ENCODE measurements at regions not wholly inside any gene's neighbourhood (a gene's known extent, or its start where the extent isn't known, plus 50 kb on each side); places are given as distances from the start of the nearest gene placed in this dataset.

DNA sequence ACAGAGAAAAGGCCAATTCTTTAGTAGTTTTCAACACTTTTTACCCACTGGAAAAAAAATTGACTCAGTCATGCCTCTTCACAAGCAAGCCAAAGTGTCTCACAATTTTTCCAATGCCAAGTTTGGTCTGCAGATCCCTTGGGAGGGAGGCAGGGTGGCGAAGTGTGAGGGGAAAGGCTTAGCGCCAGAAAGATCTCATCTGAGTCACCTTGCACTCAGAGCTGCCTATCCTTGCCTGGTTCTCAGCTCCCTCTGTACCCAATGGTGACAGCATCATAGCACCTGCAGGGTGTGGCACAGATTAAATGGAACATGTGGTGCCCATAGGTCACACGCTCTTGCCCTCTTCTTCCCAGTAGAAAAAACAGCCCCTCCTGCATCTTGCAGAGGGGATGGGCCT lies 55.2 kb upstream of the GYPC start:
- TF ChIP-seq HDAC2 (IDR thresholded peaks at IDR 0.05) (no peak), MEF2B (IDR thresholded peaks at IDR 0.05; ENCODE audit: partially characterized antibody, poor library complexity, severe bottlenecking) (no peak), HCFC1 (IDR thresholded peaks at IDR 0.05; ENCODE audit: low read length) (no peak), SUZ12 (IDR thresholded peaks at IDR 0.05; ENCODE audit: unreplicated experiment) (no peak), SIX5 (IDR thresholded peaks at IDR 0.05; ENCODE audit: low read depth, low read length, severe bottlenecking) (no peak), CHD4 (IDR thresholded peaks at IDR 0.05) (no peak), BACH1 (IDR thresholded peaks at IDR 0.05; ENCODE audit: borderline replicate concordance) (no peak), JUND (IDR thresholded peaks at IDR 0.05; ENCODE audit: low read depth, low read length) (no peak), TARDBP (IDR thresholded peaks at IDR 0.05; ENCODE audit: borderline replicate concordance) (no peak)
- TF ChIP-seq, protein P1, sequence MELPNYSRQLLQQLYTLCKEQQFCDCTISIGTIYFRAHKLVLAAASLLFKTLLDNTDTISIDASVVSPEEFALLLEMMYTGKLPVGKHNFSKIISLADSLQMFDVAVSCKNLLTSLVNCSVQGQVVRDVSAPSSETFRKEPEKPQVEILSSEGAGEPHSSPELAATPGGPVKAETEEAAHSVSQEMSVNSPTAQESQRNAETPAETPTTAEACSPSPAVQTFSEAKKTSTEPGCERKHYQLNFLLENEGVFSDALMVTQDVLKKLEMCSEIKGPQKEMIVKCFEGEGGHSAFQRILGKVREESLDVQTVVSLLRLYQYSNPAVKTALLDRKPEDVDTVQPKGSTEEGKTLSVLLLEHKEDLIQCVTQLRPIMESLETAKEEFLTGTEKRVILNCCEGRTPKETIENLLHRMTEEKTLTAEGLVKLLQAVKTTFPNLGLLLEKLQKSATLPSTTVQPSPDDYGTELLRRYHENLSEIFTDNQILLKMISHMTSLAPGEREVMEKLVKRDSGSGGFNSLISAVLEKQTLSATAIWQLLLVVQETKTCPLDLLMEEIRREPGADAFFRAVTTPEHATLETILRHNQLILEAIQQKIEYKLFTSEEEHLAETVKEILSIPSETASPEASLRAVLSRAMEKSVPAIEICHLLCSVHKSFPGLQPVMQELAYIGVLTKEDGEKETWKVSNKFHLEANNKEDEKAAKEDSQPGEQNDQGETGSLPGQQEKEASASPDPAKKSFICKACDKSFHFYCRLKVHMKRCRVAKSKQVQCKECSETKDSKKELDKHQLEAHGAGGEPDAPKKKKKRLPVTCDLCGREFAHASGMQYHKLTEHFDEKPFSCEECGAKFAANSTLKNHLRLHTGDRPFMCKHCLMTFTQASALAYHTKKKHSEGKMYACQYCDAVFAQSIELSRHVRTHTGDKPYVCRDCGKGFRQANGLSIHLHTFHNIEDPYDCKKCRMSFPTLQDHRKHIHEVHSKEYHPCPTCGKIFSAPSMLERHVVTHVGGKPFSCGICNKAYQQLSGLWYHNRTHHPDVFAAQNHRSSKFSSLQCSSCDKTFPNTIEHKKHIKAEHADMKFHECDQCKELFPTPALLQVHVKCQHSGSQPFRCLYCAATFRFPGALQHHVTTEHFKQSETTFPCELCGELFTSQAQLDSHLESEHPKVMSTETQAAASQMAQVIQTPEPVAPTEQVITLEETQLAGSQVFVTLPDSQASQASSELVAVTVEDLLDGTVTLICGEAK (IDR thresholded peaks at IDR 0.05; ENCODE audit: borderline replicate concordance) = no peak
- TF ChIP-seq, protein P2, sequence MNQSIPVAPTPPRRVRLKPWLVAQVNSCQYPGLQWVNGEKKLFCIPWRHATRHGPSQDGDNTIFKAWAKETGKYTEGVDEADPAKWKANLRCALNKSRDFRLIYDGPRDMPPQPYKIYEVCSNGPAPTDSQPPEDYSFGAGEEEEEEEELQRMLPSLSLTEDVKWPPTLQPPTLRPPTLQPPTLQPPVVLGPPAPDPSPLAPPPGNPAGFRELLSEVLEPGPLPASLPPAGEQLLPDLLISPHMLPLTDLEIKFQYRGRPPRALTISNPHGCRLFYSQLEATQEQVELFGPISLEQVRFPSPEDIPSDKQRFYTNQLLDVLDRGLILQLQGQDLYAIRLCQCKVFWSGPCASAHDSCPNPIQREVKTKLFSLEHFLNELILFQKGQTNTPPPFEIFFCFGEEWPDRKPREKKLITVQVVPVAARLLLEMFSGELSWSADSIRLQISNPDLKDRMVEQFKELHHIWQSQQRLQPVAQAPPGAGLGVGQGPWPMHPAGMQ (IDR thresholded peaks at IDR 0.05; ENCODE audit: borderline replicate concordance) = no peak
- TF ChIP-seq, protein P3, sequence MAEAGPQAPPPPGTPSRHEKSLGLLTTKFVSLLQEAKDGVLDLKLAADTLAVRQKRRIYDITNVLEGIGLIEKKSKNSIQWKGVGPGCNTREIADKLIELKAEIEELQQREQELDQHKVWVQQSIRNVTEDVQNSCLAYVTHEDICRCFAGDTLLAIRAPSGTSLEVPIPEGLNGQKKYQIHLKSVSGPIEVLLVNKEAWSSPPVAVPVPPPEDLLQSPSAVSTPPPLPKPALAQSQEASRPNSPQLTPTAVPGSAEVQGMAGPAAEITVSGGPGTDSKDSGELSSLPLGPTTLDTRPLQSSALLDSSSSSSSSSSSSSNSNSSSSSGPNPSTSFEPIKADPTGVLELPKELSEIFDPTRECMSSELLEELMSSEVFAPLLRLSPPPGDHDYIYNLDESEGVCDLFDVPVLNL (IDR thresholded peaks at IDR 0.05; ENCODE audit: low read depth, low read length) = no peak
- TF ChIP-seq, protein P4, sequence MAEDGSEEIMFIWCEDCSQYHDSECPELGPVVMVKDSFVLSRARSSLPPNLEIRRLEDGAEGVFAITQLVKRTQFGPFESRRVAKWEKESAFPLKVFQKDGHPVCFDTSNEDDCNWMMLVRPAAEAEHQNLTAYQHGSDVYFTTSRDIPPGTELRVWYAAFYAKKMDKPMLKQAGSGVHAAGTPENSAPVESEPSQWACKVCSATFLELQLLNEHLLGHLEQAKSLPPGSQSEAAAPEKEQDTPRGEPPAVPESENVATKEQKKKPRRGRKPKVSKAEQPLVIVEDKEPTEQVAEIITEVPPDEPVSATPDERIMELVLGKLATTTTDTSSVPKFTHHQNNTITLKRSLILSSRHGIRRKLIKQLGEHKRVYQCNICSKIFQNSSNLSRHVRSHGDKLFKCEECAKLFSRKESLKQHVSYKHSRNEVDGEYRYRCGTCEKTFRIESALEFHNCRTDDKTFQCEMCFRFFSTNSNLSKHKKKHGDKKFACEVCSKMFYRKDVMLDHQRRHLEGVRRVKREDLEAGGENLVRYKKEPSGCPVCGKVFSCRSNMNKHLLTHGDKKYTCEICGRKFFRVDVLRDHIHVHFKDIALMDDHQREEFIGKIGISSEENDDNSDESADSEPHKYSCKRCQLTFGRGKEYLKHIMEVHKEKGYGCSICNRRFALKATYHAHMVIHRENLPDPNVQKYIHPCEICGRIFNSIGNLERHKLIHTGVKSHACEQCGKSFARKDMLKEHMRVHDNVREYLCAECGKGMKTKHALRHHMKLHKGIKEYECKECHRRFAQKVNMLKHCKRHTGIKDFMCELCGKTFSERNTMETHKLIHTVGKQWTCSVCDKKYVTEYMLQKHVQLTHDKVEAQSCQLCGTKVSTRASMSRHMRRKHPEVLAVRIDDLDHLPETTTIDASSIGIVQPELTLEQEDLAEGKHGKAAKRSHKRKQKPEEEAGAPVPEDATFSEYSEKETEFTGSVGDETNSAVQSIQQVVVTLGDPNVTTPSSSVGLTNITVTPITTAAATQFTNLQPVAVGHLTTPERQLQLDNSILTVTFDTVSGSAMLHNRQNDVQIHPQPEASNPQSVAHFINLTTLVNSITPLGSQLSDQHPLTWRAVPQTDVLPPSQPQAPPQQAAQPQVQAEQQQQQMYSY (CRISPR knock-in tag; IDR thresholded peaks at IDR 0.05) = no peak
- no peak overlapping the region for H3K4me2 ChIP-seq (ENCODE audit: control insufficient read depth, insufficient read depth)
- H3K27ac ChIP-seq (ENCODE audit: control insufficient read depth, insufficient read depth) = no peak overlapping the region
- 1% methylated on average over 3 of the region's 3 CpGs for WGBS (ENCODE audit: insufficient coverage, insufficient replicate concordance, low lambda C conversion rate, missing lambda C conversion rate)
- SMC1A ChIA-PET (ENCODE audit: uncharacterized antibody, unreplicated experiment) = interaction anchor here (0.5 kb wide), 1 partner anchor 9 kb away, joined by 3 read pairs; no protein-coding TSS in a partner anchor
- RAD21 ChIA-PET (ENCODE audit: unreplicated experiment) = no interaction called here
- in situ Hi-C loops (cut with MboI) (no loop called here), intact Hi-C loops (cut with micrococcal nuclease; ENCODE audit: unreplicated experiment) (no loop called here)
- BruUV-seq (replicated peaks) = no TSS peak
- POLR2A ChIA-PET = no interaction called here
- CTCF ChIA-PET = no interaction called here
- H3K79me2 ChIP-seq (ENCODE audit: control insufficient read depth, insufficient read depth, low read length) = no peaks in the 10 kb centered on the region
- no peaks in the 10 kb centered on the region; the same call in 2 of the 3 replicates for H3K9me3 ChIP-seq (replicated peaks; ENCODE audit: control insufficient read depth, insufficient read depth, low read length)
- no peak overlapping the region for H3K4me3 ChIP-seq
- FAIRE-seq (no peak), ATAC-seq (no peak), DNase-seq (ENCODE audit: low read depth, low spot score) (no peak)
- H3K27me3 ChIP-seq (replicated peaks in 1 of 2; ENCODE audit: control insufficient read depth in 2 of 2, insufficient read depth in 2 of 2, low read length in 1 of 2) = no peaks in the 10 kb centered on the region
- H2AFZ ChIP-seq (ENCODE audit: control insufficient read depth, low read depth, low read length) = no peak overlapping the region
- no peaks in the 10 kb centered on the region for H4K20me1 ChIP-seq (ENCODE audit: control insufficient read depth, insufficient read depth)
- no peaks in the 10 kb centered on the region for H3K36me3 ChIP-seq (ENCODE audit: control insufficient read depth in 2 of 2, insufficient read depth in 2 of 2, low read length in 1 of 2)
- H3K9ac ChIP-seq (ENCODE audit: control insufficient read depth, insufficient read depth, low read length) = no peak overlapping the region
- no peaks in the 10 kb centered on the region for H3K4me1 ChIP-seq (ENCODE audit: control insufficient read depth, insufficient read depth, low read length)

Data from GM12878 (cell line).